ENCODE measurements at regions not wholly inside any gene's neighbourhood (a gene's known extent, or its start where the extent isn't known, plus 50 kb on each side); places are given as distances from the start of the nearest gene placed in this dataset.

DNA sequence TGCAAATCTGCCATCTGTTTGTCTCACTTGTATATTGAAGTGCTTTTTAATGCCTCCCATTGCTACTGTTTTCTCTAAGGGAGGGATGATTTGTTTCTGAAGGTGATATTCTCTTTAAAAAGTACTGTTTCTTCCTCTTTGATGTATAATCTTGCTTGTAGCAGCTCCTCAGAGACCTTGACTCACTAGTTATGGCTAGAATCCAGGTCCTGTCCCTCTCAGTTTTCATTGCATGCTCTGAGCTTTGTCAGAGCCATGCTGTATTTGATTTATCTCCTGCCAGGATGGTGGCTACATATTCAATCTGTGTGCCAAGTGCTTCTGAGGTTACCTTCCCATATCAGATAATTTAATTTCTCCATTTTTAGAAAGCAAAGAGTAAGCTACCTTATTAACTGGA is 56.0 kb downstream of the GLUD2 start:
- TF ChIP-seq, protein P1, sequence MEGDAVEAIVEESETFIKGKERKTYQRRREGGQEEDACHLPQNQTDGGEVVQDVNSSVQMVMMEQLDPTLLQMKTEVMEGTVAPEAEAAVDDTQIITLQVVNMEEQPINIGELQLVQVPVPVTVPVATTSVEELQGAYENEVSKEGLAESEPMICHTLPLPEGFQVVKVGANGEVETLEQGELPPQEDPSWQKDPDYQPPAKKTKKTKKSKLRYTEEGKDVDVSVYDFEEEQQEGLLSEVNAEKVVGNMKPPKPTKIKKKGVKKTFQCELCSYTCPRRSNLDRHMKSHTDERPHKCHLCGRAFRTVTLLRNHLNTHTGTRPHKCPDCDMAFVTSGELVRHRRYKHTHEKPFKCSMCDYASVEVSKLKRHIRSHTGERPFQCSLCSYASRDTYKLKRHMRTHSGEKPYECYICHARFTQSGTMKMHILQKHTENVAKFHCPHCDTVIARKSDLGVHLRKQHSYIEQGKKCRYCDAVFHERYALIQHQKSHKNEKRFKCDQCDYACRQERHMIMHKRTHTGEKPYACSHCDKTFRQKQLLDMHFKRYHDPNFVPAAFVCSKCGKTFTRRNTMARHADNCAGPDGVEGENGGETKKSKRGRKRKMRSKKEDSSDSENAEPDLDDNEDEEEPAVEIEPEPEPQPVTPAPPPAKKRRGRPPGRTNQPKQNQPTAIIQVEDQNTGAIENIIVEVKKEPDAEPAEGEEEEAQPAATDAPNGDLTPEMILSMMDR (IDR thresholded peaks at IDR 0.05) = no peak
- no peak for TF ChIP-seq POLR2A (IDR thresholded peaks at IDR 0.05)
- TF ChIP-seq EP300 (IDR thresholded peaks at IDR 0.05) = no peak
